IMR-90 (cell line): ENCODE measurements at regions not wholly inside any gene's neighbourhood (a gene's known extent, or its start where the extent isn't known, plus 50 kb on each side); places are given as distances from the start of the nearest gene placed in this dataset.

Experiments
- ATAC-seq: fragments of 200-7000 bp; cut with Tn5 transposase; 2 replicates; pipeline ENCODE4 v1.9.1; 2020; ENCODE audit warnings: low read depth, mild to moderate bottlenecking, moderate library complexity
- BruUV-seq: library from RNA; stranded (reverse); fragments of 400-500 nt; replicated peaks from 2 replicates; lab custom pipeline; 2021; lab: Mats Ljungman, UMichigan
- CTCF ChIA-PET: fragments of 300-600 bp; formaldehyde crosslinking; extraction: SDS; loops from one replicate; lab custom pipeline; 2021; ENCODE audit warnings: antibody characterized with exemption; lab: Yijun Ruan, JAX
- POLR2A ChIA-PET: fragments of 300-600 bp; sonication (Branson Sonifier 250); formaldehyde crosslinking; loops from one replicate; lab custom pipeline; 2022; ENCODE audit warnings: antibody characterized with exemption; ENCODE audit not compliant: unreplicated experiment; lab: Charles Lee
- DNase-seq: peaks from one replicate; pipeline ENCODE4 v3.0.0; 2013
- H2AFZ ChIP-seq: replicated peaks from 2 replicates; pipeline ENCODE3; 2013; ENCODE audit warnings: low read length, mild to moderate bottlenecking; ENCODE audit not compliant: poor library complexity
- H2AK5ac ChIP-seq: 2 replicates; pipeline ENCODE4 v1.6.1; 2013; ENCODE audit warnings: low read depth, low read length, inconsistent platforms
- H2AK9ac ChIP-seq: replicated peaks from 2 replicates; pipeline ENCODE3; 2013; ENCODE audit warnings: mild to moderate bottlenecking, low read depth, low read length, moderate library complexity; ENCODE audit not compliant: poor library complexity
- H2BK120ac ChIP-seq: 2 replicates; pipeline ENCODE4 v1.6.1; 2013; ENCODE audit warnings: low read depth, low read length, inconsistent platforms
- H2BK15ac ChIP-seq: 3 replicates; pipeline ENCODE4 v1.6.1; 2013; ENCODE audit warnings: low read depth, low read length, inconsistent platforms
- H2BK20ac ChIP-seq: 2 replicates; pipeline ENCODE4 v1.6.1; 2013; ENCODE audit warnings: low read depth, mild to moderate bottlenecking, inconsistent platforms, low read length, moderate library complexity
- H2BK5ac ChIP-seq: 2 replicates; pipeline ENCODE4 v1.6.1; 2013; ENCODE audit warnings: mild to moderate bottlenecking, low read depth, low read length, inconsistent platforms; ENCODE audit not compliant: poor library complexity, severe bottlenecking
- H3K14ac ChIP-seq: replicated peaks from 2 replicates; pipeline ENCODE4 v1.6.1; 2013; ENCODE audit warnings: low read depth, low read length, inconsistent platforms
- H3K18ac ChIP-seq: 2 replicates; pipeline ENCODE4 v1.6.1; 2013; ENCODE audit warnings: low read depth, low read length, control low read depth
- H3K23ac ChIP-seq: 2 replicates; pipeline ENCODE4 v1.6.1; 2013; ENCODE audit warnings: low read depth, low read length, inconsistent platforms
- H3K27ac ChIP-seq: 2 replicates; pipeline ENCODE4 v1.5.1; 2013; ENCODE audit warnings: mild to moderate bottlenecking, control low read depth, low read length; ENCODE audit not compliant: insufficient read depth
- H3K27me3 ChIP-seq: 2 replicates; pipeline ENCODE4 v1.6.1; 2013; ENCODE audit warnings: low read length; ENCODE audit not compliant: control insufficient read depth, insufficient read depth
- H3K36me3 ChIP-seq: 2 replicates; pipeline ENCODE4 v1.6.1; 2013; ENCODE audit warnings: low read length, mixed read lengths; ENCODE audit not compliant: control insufficient read depth, insufficient read depth
- H3K4ac ChIP-seq: 2 replicates; pipeline ENCODE4 v1.6.1; 2013; ENCODE audit warnings: low read depth, low read length, inconsistent platforms
- H3K4me1 ChIP-seq: 2 replicates; pipeline ENCODE4 v1.6.1; 2013; ENCODE audit warnings: low read length, mixed read lengths; ENCODE audit not compliant: control insufficient read depth, insufficient read depth
- H3K4me2 ChIP-seq: 2 replicates; pipeline ENCODE4 v1.6.1; 2013; ENCODE audit warnings: low read depth, mild to moderate bottlenecking, control low read depth, low read length, moderate library complexity
- H3K4me3 ChIP-seq: 2 replicates; pipeline ENCODE4 v1.5.1; 2013; ENCODE audit warnings: low read depth, mild to moderate bottlenecking, control low read depth, low read length, moderate library complexity; ENCODE audit not compliant: insufficient read depth
- H3K56ac ChIP-seq: 2 replicates; pipeline ENCODE4 v1.6.1; 2013; ENCODE audit warnings: low read length, inconsistent platforms; ENCODE audit not compliant: insufficient read depth; ENCODE audit errors: extremely low read depth
- H3K79me1 ChIP-seq, 2 experiments: 2 replicates each; pipeline ENCODE4 v1.6.1; 2013; ENCODE audit warnings: low read length in 2 of 2, inconsistent platforms in 1 of 2, low read depth in 1 of 2
- H3K9ac ChIP-seq: 2 replicates; pipeline ENCODE4 v1.6.1; 2013; ENCODE audit warnings: low read depth, low read length, control low read depth
- H3K9me1 ChIP-seq: 2 replicates; pipeline ENCODE4 v1.6.1; 2013; ENCODE audit warnings: low read length, inconsistent platforms; ENCODE audit not compliant: insufficient read depth
- H3K9me3 ChIP-seq: 2 replicates; pipeline ENCODE4 v1.6.1; 2013; ENCODE audit warnings: low read length; ENCODE audit not compliant: control insufficient read depth, insufficient read depth
- H4K20me1 ChIP-seq: 2 replicates; pipeline ENCODE4 v1.6.1; 2013; ENCODE audit warnings: low read length, inconsistent platforms; ENCODE audit not compliant: insufficient read depth
- H4K5ac ChIP-seq: 2 replicates; pipeline ENCODE4 v1.6.1; 2013; ENCODE audit warnings: mild to moderate bottlenecking, low read depth, low read length, control low read depth
- H4K8ac ChIP-seq, 2 experiments: 2 replicates each; pipeline ENCODE4 v1.6.1; 2013; ENCODE audit warnings: low read depth in 2 of 2, low read length in 2 of 2, control low read depth in 1 of 2, inconsistent platforms in 1 of 2
- H4K91ac ChIP-seq: 2 replicates; pipeline ENCODE4 v1.6.1; 2013; ENCODE audit warnings: low read depth, low read length, inconsistent platforms; ENCODE audit not compliant: insufficient read depth
- BHLHE40 ChIP-seq: fragments of 150-350 bp; IDR thresholded peaks from 2 replicates; pipeline ENCODE4 v1.6.1; 2016; ENCODE audit warnings: mild to moderate bottlenecking, low read depth, low read length
- CEBPB ChIP-seq: IDR thresholded peaks from 2 replicates; pipeline ENCODE4 v1.6.1; 2012; ENCODE audit warnings: low read depth, low read length, improper control_type of control experiment
- CHD1 ChIP-seq: IDR thresholded peaks from 2 replicates; pipeline ENCODE4 v1.6.1; 2012; ENCODE audit warnings: low read depth, low read length, improper control_type of control experiment
- CTCF ChIP-seq: conservative IDR thresholded peaks from 2 replicates; pipeline ENCODE4 v1.5.1; 2012; ENCODE audit warnings: mild to moderate bottlenecking, low read depth, low read length, improper control_type of control experiment
- ELK1 ChIP-seq: fragments of 150-350 bp; IDR thresholded peaks from 2 replicates; pipeline ENCODE4 v1.6.1; 2016; ENCODE audit warnings: low read depth, mild to moderate bottlenecking, low read length, moderate library complexity, borderline replicate concordance
- FOS ChIP-seq: fragments of 150-350 bp; IDR thresholded peaks from 2 replicates; pipeline ENCODE4 v1.6.1; 2016; ENCODE audit warnings: low read depth, low read length
- MAFK ChIP-seq: IDR thresholded peaks from 2 replicates; pipeline ENCODE4 v1.6.1; 2012; ENCODE audit warnings: low read depth, low read length, improper control_type of control experiment
- MAZ ChIP-seq: IDR thresholded peaks from 2 replicates; pipeline ENCODE4 v1.6.1; 2012; ENCODE audit warnings: low read depth, mild to moderate bottlenecking, low read length, improper control_type of control experiment, moderate library complexity, borderline replicate concordance
- MXI1 ChIP-seq: IDR thresholded peaks from 2 replicates; pipeline ENCODE4 v1.6.1; 2012; ENCODE audit warnings: low read depth, mild to moderate bottlenecking, low read length, moderate library complexity, borderline replicate concordance
- NFE2L2 ChIP-seq: fragments of 150-350 bp; IDR thresholded peaks from 2 replicates; pipeline ENCODE4 v1.6.1; 2016; ENCODE audit warnings: low read depth, mild to moderate bottlenecking, low read length
- POLR2A ChIP-seq: IDR thresholded peaks from 2 replicates; pipeline ENCODE4 v1.6.1; 2012; ENCODE audit warnings: mild to moderate bottlenecking, low read depth, low read length
- RAD21 ChIP-seq: IDR thresholded peaks from 2 replicates; pipeline ENCODE4 v1.6.1; 2012; ENCODE audit warnings: low read length, improper control_type of control experiment
- RCOR1 ChIP-seq: IDR thresholded peaks from 2 replicates; pipeline ENCODE4 v1.6.1; 2012; ENCODE audit warnings: mild to moderate bottlenecking, low read length, improper control_type of control experiment; ENCODE audit not compliant: insufficient replicate concordance
- RFX5 ChIP-seq: IDR thresholded peaks from 2 replicates; pipeline ENCODE4 v1.8.0; 2012; ENCODE audit warnings: low read depth, mild to moderate bottlenecking, low read length, moderate library complexity
- SMC3 ChIP-seq: fragments of 150-350 bp; IDR thresholded peaks from 2 replicates; pipeline ENCODE4 v1.6.1; 2016; ENCODE audit warnings: low read depth, mild to moderate bottlenecking, antibody characterized with exemption, low read length, moderate library complexity
- USF2 ChIP-seq: fragments of 150-350 bp; IDR thresholded peaks from 2 replicates; pipeline ENCODE4 v1.6.1; 2017; ENCODE audit warnings: mild to moderate bottlenecking, antibody characterized with exemption, low read length, low read depth
- WGBS, 2 experiments: methylation state at CpG; one replicate each; pipeline versions ENCODE4 v1.1.5 to v1.1.7; 2013; ENCODE audit warnings: missing lambda C conversion rate in 2 of 2; ENCODE audit not compliant: insufficient read length in 1 of 2; ENCODE audit errors: extremely low coverage in 2 of 2; 5-methylcytosine and 5-hydroxymethylcytosine counted together
- dilution Hi-C: fragments of 300-500 bp; cut with HindIII; formaldehyde crosslinking; loops from one replicate; pipeline ENCODE4 v1.14.3; 2018; ENCODE audit warnings: low sequenced_read_pairs; ENCODE audit not compliant: unreplicated experiment
- in situ Hi-C: fragments of 300-500 bp; cut with MboI; formaldehyde crosslinking; loops from 3 replicates; pipeline ENCODE4 v1.14.3; 2019; ENCODE audit warnings: low sequenced_read_pairs, inconsistent platforms, mixed read lengths
- intact Hi-C: fragments of 100-400 bp; cut with micrococcal nuclease; formaldehyde crosslinking; loops from 2 replicates; pipeline ENCODE4 v1.10.0; 2022

GRCh38 chr2:209276000-209276399 lies 147.8 kb upstream of the MAP2 start:
- H3K14ac ChIP-seq: no peak overlapping the region
- H4K91ac ChIP-seq: no peak overlapping the region
- intact Hi-C loops (no loop called here), in situ Hi-C loops (no loop called here), dilution Hi-C loops (no loop called here)
- H4K5ac ChIP-seq: no peak overlapping the region
- H3K9ac ChIP-seq: no peak overlapping the region
- H3K23ac ChIP-seq: no peak overlapping the region
- H2BK5ac ChIP-seq: no peak overlapping the region
- no peak overlapping the region for H4K8ac ChIP-seq
- no peak overlapping the region for H2BK15ac ChIP-seq
- no peak overlapping the region for H3K4ac ChIP-seq
- H3K9me1 ChIP-seq: no peaks in the 10 kb centered on the region
- H3K36me3 ChIP-seq: no peaks in the 10 kb centered on the region
- H4K20me1 ChIP-seq: no peaks in the 10 kb centered on the region
- ATAC-seq (no peak), DNase-seq (no peak)
- no peak overlapping the region for H3K4me3 ChIP-seq
- 50% methylated on average over 2 of the region's 3 CpGs; no CpG with 5 or more reads in 1 of the 2 experiments for WGBS, 2 experiments
- BruUV-seq: no TSS peak
- ChIA-PET POLR2A (no interaction called here), CTCF (no interaction called here)
- no peaks in the 10 kb centered on the region for H3K27me3 ChIP-seq
- no peak overlapping the region for H2AK5ac ChIP-seq
- no peaks in the 10 kb centered on the region for H3K4me1 ChIP-seq
- no peaks in the 10 kb centered on the region for H3K79me1 ChIP-seq
- TF ChIP-seq RAD21 (no peak), RCOR1 (no peak), BHLHE40 (no peak), MXI1 (no peak), CEBPB (no peak), FOS (no peak), RFX5 (no peak), CHD1 (no peak), MAZ (no peak), SMC3 (no peak), USF2 (no peak), POLR2A (no peak), NFE2L2 (no peak), MAFK (no peak), ELK1 (no peak), CTCF (no peak)
- no peak overlapping the region for H3K18ac ChIP-seq
- no peak overlapping the region for H3K4me2 ChIP-seq
- no peak overlapping the region for H3K27ac ChIP-seq
- H2BK20ac ChIP-seq: no peak overlapping the region
- H3K9me3 ChIP-seq: peaks cover 12% of the 10 kb centered on the region; the same call in 1 of the 2 replicates
- no peak overlapping the region for H3K56ac ChIP-seq
- H2AK9ac ChIP-seq: no peak overlapping the region
- H2AFZ ChIP-seq: no peak overlapping the region
- no peak overlapping the region for H2BK120ac ChIP-seq
